ENCODE measurements at regions not wholly inside any gene's neighbourhood (a gene's known extent, or its start where the extent isn't known, plus 50 kb on each side); places are given as distances from the start of the nearest gene placed in this dataset.

DNA sequence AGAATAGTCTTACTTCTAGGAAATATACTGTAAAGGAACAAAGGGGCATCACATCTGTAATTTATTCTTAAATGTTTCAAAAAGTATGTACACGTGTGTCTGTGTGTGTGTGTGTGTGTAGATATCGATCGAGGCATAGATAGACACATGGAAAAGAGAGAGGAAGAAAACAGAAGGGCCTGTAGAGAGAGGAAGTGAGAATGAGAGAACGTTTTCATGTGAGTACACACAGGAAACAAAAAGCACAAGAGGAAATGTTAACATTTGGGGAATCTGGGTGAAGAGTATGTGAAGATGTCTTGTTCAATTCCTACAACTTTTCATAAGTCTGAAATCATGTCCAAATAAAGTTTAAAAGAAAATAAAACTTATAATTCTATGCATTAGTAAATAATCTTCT lies 286.5 kb upstream of the SORCS1 start:
- Histone ChIP-seq H2BK5ac (ENCODE audit: insufficient read length, low read length) (no peak overlapping the region), H3K18ac (ENCODE audit: insufficient read length, low read depth, low read length) (no peak overlapping the region), H2BK12ac (ENCODE audit: insufficient read length, low read depth, low read length) (no peak overlapping the region), H3K79me1 (ENCODE audit: insufficient read depth, low read depth, low read length, poor library complexity, severe bottlenecking) (no peaks in the 10 kb centered on the region), H3K14ac (ENCODE audit: insufficient read depth, low read length) (no peak overlapping the region), H3K4me2 (ENCODE audit: insufficient read depth, insufficient read length, low read length) (no peak overlapping the region), H4K5ac (ENCODE audit: insufficient read length, low read depth, low read length) (no peak overlapping the region), H2BK20ac (ENCODE audit: low read depth, low read length, poor library complexity, severe bottlenecking) (no peak overlapping the region), H3K4me1 (ENCODE audit: insufficient read depth, low read length) (no peaks in the 10 kb centered on the region), H3K79me2 (ENCODE audit: insufficient read depth, low read length) (no peaks in the 10 kb centered on the region), H4K20me1 (ENCODE audit: control insufficient read depth, insufficient read depth, insufficient read length) (no peaks in the 10 kb centered on the region), H3K4ac (ENCODE audit: low read depth, low read length) (no peak overlapping the region), H3K27me3 (ENCODE audit: insufficient read depth, low read length) (no peaks in the 10 kb centered on the region; the same call in 1 of the 2 replicates), H3K23ac (ENCODE audit: insufficient read length, low read depth, low read length) (no peak overlapping the region), H2BK15ac (ENCODE audit: low read depth, low read length) (no peak overlapping the region), H2AK5ac (ENCODE audit: insufficient read length, low read length) (no peak overlapping the region), H3K23me2 (ENCODE audit: insufficient read length, low read depth, low read length, poor library complexity, severe bottlenecking) (no peaks in the 10 kb centered on the region), H3T11ph (ENCODE audit: low read length) (no peak overlapping the region), H3K9ac (ENCODE audit: extremely low read depth, insufficient read length, low read length) (no peak overlapping the region), H3K27ac (ENCODE audit: insufficient read length, low read depth, low read length) (no peak overlapping the region), H4K91ac (ENCODE audit: insufficient read length, low read depth, low read length) (no peak overlapping the region), H4K8ac (replicated peaks; ENCODE audit: insufficient read length, low read depth, low read length) (no peak overlapping the region), H3K9me3 (ENCODE audit: control insufficient read depth, low read depth, low read length) (no peaks in the 10 kb centered on the region), H3K56ac (ENCODE audit: insufficient read length, low read depth, low read length) (no peak overlapping the region), H2BK120ac (ENCODE audit: low read depth, low read length, poor library complexity, severe bottlenecking) (no peak overlapping the region), H2AFZ (ENCODE audit: low read length) (no peak overlapping the region)
- H3K27ac Mint-ChIP-seq, result no peak overlapping the region
- H3K4me3 Mint-ChIP-seq, result no peak overlapping the region
- no peaks in the 10 kb centered on the region for H3K9me3 Mint-ChIP-seq
- WGBS (ENCODE audit: extremely low coverage, insufficient read length, low lambda C conversion rate), result no CpG with 5 or more reads among the region's 4 CpGs
- peaks cover 4 to 7% of the 10 kb centered on the region in 2 experiments for H3K4me1 Mint-ChIP-seq
- TF ChIP-seq, protein P1, sequence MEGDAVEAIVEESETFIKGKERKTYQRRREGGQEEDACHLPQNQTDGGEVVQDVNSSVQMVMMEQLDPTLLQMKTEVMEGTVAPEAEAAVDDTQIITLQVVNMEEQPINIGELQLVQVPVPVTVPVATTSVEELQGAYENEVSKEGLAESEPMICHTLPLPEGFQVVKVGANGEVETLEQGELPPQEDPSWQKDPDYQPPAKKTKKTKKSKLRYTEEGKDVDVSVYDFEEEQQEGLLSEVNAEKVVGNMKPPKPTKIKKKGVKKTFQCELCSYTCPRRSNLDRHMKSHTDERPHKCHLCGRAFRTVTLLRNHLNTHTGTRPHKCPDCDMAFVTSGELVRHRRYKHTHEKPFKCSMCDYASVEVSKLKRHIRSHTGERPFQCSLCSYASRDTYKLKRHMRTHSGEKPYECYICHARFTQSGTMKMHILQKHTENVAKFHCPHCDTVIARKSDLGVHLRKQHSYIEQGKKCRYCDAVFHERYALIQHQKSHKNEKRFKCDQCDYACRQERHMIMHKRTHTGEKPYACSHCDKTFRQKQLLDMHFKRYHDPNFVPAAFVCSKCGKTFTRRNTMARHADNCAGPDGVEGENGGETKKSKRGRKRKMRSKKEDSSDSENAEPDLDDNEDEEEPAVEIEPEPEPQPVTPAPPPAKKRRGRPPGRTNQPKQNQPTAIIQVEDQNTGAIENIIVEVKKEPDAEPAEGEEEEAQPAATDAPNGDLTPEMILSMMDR (conservative IDR thresholded peaks at IDR 0.05), result no peak
- no peak for DNase-seq
- H3K27me3 Mint-ChIP-seq (ENCODE audit: low read depth), result no peaks in the 10 kb centered on the region
- H3K36me3 Mint-ChIP-seq (ENCODE audit: insufficient read depth in 1 of 3, low read depth in 3 of 3), result no peaks in the 10 kb centered on the region

All from H9 (cell line).